Nephron progenitor cell (in vitro differentiated cells): ENCODE measurements at regions not wholly inside any gene's neighbourhood (a gene's known extent, or its start where the extent isn't known, plus 50 kb on each side); places are given as distances from the start of the nearest gene placed in this dataset.
"Not testable (repeated sequence)": the region's sequence is repeated elsewhere in the genome, so short reads cannot be mapped to it uniquely, and the experiment has no call there.

Experiments
- DNase-seq: peaks from one replicate; pipeline ENCODE4 v3.0.0; 2021
- H3K27ac Mint-ChIP-seq: 2 replicates; pipeline ENCODE4 v1.8.0; 2021; ENCODE audit warnings: mild to moderate bottlenecking, moderate library complexity, mixed read lengths
- H3K27me3 Mint-ChIP-seq: 2 replicates; pipeline ENCODE4 v1.8.0; 2021; ENCODE audit warnings: mild to moderate bottlenecking, low read depth, mixed read lengths; ENCODE audit not compliant: poor library complexity
- H3K36me3 Mint-ChIP-seq: 2 replicates; pipeline ENCODE4 v1.8.0; 2021; ENCODE audit warnings: low read depth, mixed read lengths
- H3K4me1 Mint-ChIP-seq: 2 replicates; pipeline ENCODE4 v1.8.0; 2021; ENCODE audit warnings: mixed read lengths
- H3K4me3 Mint-ChIP-seq: 2 replicates; pipeline ENCODE4 v1.8.0; 2021; ENCODE audit warnings: mild to moderate bottlenecking, moderate library complexity, mixed read lengths
- H3K9me3 Mint-ChIP-seq: 2 replicates; pipeline ENCODE4 v1.8.0; 2021; ENCODE audit warnings: mild to moderate bottlenecking, moderate library complexity, mixed read lengths
- CTCF ChIP-seq: fragments of 200-600 bp; sonication (generic); IDR thresholded peaks from 2 replicates; pipeline ENCODE4 v1.5.0; 2021; ENCODE audit warnings: antibody characterized with exemption

GRCh38 chr16:31734265-31734664 is 139.3 kb upstream of the ZNF267 start:
- Mint-ChIP-seq H3K4me3 (no peak overlapping the region), H3K9me3 (peaks cover 99% of the 10 kb centered on the region), H3K36me3 (peaks cover 100% of the 10 kb centered on the region), H3K27ac (no peak overlapping the region), H3K27me3 (peaks cover 4% of the 10 kb centered on the region), H3K4me1 (no peaks in the 10 kb centered on the region)
- DNase-seq: no peak
- no peak for TF ChIP-seq CTCF

- Mint-ChIP-seq H3K9me3 (peaks cover 100% of the 10 kb centered on the region), H3K36me3 (peaks cover 100% of the 10 kb centered on the region)
- H3K27me3 Mint-ChIP-seq, DNase-seq, H3K27ac Mint-ChIP-seq, H3K4me1 Mint-ChIP-seq, H3K4me3 Mint-ChIP-seq: not testable (repeated sequence)
These were observed 128.5 kb upstream of the ZNF267 start for GRCh38 chr16:31745098-31745497.

- Mint-ChIP-seq H3K36me3 (peaks cover 100% of the 10 kb centered on the region), H3K27me3 (peaks cover 8% of the 10 kb centered on the region), H3K4me1 (no peaks in the 10 kb centered on the region), H3K27ac (no peak overlapping the region), H3K4me3 (no peak overlapping the region), H3K9me3 (peaks cover 100% of the 10 kb centered on the region)
- TF ChIP-seq CTCF: no peak
- DNase-seq: no peak
These were observed 127.7 kb upstream of the ZNF267 start for GRCh38 chr16:31745900-31746299.

GRCh38 chr16:31754998-31755615 is 118.5 kb upstream of the ZNF267 start:
- no peak for TF ChIP-seq CTCF
- Mint-ChIP-seq H3K9me3 (peaks cover 96% of the 10 kb centered on the region), H3K27ac (no peak overlapping the region), H3K27me3 (peaks cover 7% of the 10 kb centered on the region), H3K4me3 (no peak overlapping the region), H3K4me1 (no peaks in the 10 kb centered on the region), H3K36me3 (peaks cover 96% of the 10 kb centered on the region)
- no peak for DNase-seq

- H3K27ac Mint-ChIP-seq: no peak overlapping the region
- H3K4me1 Mint-ChIP-seq: no peaks in the 10 kb centered on the region
- DNase-seq: no peak
- TF ChIP-seq CTCF: no peak
- H3K4me3 Mint-ChIP-seq: no peak overlapping the region
- no peaks in the 10 kb centered on the region for H3K27me3 Mint-ChIP-seq
- H3K9me3 Mint-ChIP-seq: peaks cover 89% of the 10 kb centered on the region
- H3K36me3 Mint-ChIP-seq: peaks cover 57% of the 10 kb centered on the region
These were observed 109.5 kb upstream of the ZNF267 start for GRCh38 chr16:31764103-31764502.

- H3K36me3 Mint-ChIP-seq: peaks cover 37% of the 10 kb centered on the region
- no peak for TF ChIP-seq CTCF
- DNase-seq: no peak
- no peak overlapping the region for H3K27ac Mint-ChIP-seq
- no peaks in the 10 kb centered on the region for H3K27me3 Mint-ChIP-seq
- peaks cover 91% of the 10 kb centered on the region for H3K9me3 Mint-ChIP-seq
- no peak overlapping the region for H3K4me3 Mint-ChIP-seq
- no peaks in the 10 kb centered on the region for H3K4me1 Mint-ChIP-seq
These were observed 106.3 kb upstream of the ZNF267 start for GRCh38 chr16:31767267-31767666.
